ENCODE measurements at regions not wholly inside any gene's neighbourhood (a gene's known extent, or its start where the extent isn't known, plus 50 kb on each side); places are given as distances from the start of the nearest gene placed in this dataset.
"Not testable (repeated sequence)": the region's sequence is repeated elsewhere in the genome, so short reads cannot be mapped to it uniquely, and the experiment has no call there.

DNA sequence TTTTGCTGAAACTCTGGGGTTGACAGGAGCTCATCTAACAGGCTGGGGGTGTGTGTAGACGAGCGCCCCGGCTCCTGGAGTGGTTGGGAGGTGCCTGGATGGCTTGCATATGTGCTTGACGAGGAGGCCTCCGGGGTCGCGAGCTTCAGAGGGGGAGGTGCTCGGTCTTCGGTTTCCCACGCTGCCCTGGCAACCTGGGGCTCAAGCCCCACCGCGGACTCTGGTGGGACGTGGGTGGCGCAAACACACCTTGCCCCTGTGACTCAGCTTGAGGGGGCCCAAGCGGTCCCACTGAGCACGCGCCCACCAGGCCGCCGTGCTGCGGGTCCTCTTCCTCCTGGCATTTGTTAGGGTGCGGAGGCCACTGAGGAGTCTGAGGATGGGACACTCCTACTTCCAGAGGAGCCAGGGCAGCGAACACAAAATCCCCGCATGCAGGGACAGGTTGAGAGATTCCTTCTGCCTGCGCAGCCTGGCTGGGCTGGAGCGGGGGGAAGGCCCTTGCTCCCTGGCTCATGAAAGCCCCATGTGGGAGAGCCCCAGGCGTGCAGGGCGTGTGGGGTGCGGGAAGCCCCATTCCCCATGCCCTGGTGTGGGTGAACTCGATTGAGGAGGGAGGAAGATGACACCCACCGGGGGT lies 357.3 kb upstream of the DEFB115 start:
- H3K79me2 ChIP-seq (ENCODE audit: control insufficient read depth in 1 of 2, insufficient read depth in 2 of 2, low read length in 2 of 2); H2BK12ac ChIP-seq (ENCODE audit: low read depth, low read length); H2BK15ac ChIP-seq (ENCODE audit: low read length); H3K79me1 ChIP-seq (ENCODE audit: low read depth, low read length); H3K4me1 ChIP-seq (replicated peaks in 1 of 4; ENCODE audit: control insufficient read depth in 3 of 4, insufficient read depth in 4 of 4, low read length in 3 of 4); CTCF ChIA-PET (ENCODE audit: partially characterized antibody); H3K9ac ChIP-seq (replicated peaks in 1 of 4; ENCODE audit: extremely low read depth in 1 of 4, low read depth in 3 of 4, low read length in 3 of 4); POLR2A ChIA-PET (ENCODE audit: partially characterized antibody); H2AFZ ChIP-seq (ENCODE audit: low read length); H4K8ac ChIP-seq (ENCODE audit: extremely low read depth, insufficient read depth, low read length); FAIRE-seq; H3K23me2 ChIP-seq (ENCODE audit: low read depth, low read length); H2BK20ac ChIP-seq (ENCODE audit: low read length); H3K27me3 ChIP-seq (replicated peaks in 1 of 4; ENCODE audit: control insufficient read depth in 3 of 4, extremely low read depth in 1 of 4, insufficient read depth in 3 of 4, low read length in 3 of 4); H3K18ac ChIP-seq (ENCODE audit: extremely low read depth, low read length); H2BK5ac ChIP-seq (ENCODE audit: low read depth, low read length); H4K5ac ChIP-seq (ENCODE audit: insufficient read length, low read depth, low read length); H3K27ac ChIP-seq (ENCODE audit: low read depth, low read length); H2AK5ac ChIP-seq (ENCODE audit: low read depth, low read length); H3K4ac ChIP-seq (replicated peaks; ENCODE audit: insufficient read length, low read depth, low read length); H3K14ac ChIP-seq (ENCODE audit: insufficient read length); H3K56ac ChIP-seq (replicated peaks; ENCODE audit: insufficient read length, low read depth, low read length); H4K20me1 ChIP-seq (replicated peaks in 1 of 2; ENCODE audit: control insufficient read depth in 1 of 2, insufficient read depth in 2 of 2, low read length in 2 of 2); DNase-seq (ENCODE audit: low read depth in 1 of 2, low spot score in 2 of 2); H4K91ac ChIP-seq (replicated peaks; ENCODE audit: insufficient read length, low read length); H2BK120ac ChIP-seq (replicated peaks; ENCODE audit: low read depth, low read length); H3K23ac ChIP-seq (ENCODE audit: insufficient read length); H3K36me3 ChIP-seq (ENCODE audit: control insufficient read depth in 2 of 4, insufficient read depth in 4 of 4, low read length in 3 of 4): not testable (repeated sequence)
- Histone ChIP-seq H3K4me3 (ENCODE audit: extremely low read depth in 1 of 4, insufficient read depth in 2 of 4, low read depth in 3 of 4, low read length in 4 of 4) (peak overlapping the region in 1 of 4 experiments; percentile 38; a peak in 1 of 8 replicates), H3K9me3 (ENCODE audit: insufficient read depth in 2 of 2, low read depth in 1 of 2, low read length in 1 of 2) (peaks cover 6 to 54% of the 10 kb centered on the region in 2 experiments; a peak in 2 of 4 replicates), H3K4me2 (ENCODE audit: insufficient read depth in 1 of 2, low read depth in 2 of 2, low read length in 2 of 2) (peak overlapping the region in 1 of 2 experiments; percentile 37; a peak in 2 of 4 replicates)
- 88% methylated on average over 20 of the region's 30 CpGs; no CpG with 5 or more reads in 1 of the 2 experiments for WGBS, 2 experiments (ENCODE audit: extremely low coverage in 1 of 2, insufficient coverage in 1 of 2, insufficient read length in 1 of 2, insufficient replicate concordance in 2 of 2, low coverage in 1 of 2, low lambda C conversion rate in 2 of 2, missing lambda C conversion rate in 1 of 2)

DNA sequence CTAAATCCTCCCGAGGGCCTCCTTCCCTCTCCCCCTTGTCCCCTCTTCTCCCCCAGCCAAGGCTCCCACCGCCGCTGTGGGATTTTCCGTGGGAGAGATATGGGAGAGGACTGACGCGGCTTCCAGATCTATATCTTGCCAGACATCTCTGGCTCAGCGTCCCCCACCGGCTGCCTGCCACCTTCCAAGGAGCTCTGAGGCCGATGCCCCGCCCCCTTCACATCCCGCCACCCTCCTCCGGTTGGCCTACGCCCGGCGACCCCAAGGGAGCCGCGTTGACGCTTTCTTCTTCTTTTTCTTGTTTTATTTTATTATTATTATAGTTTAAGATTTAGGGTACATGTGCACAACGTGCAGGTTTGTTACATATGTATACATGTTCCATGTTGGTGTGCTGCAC lies 352.2 kb upstream of the DEFB115 start:
- H2BK20ac ChIP-seq (ENCODE audit: low read length); H2BK5ac ChIP-seq (ENCODE audit: low read depth, low read length); H3K36me3 ChIP-seq (ENCODE audit: control insufficient read depth in 2 of 4, insufficient read depth in 4 of 4, low read length in 3 of 4); H4K91ac ChIP-seq (replicated peaks; ENCODE audit: insufficient read length, low read length); H2AFZ ChIP-seq (ENCODE audit: low read length); DNase-seq (ENCODE audit: low read depth in 1 of 2, low spot score in 2 of 2); H3K14ac ChIP-seq (ENCODE audit: insufficient read length); H3K18ac ChIP-seq (ENCODE audit: extremely low read depth, low read length); H3K4ac ChIP-seq (replicated peaks; ENCODE audit: insufficient read length, low read depth, low read length); H2BK15ac ChIP-seq (ENCODE audit: low read length); FAIRE-seq; H2BK120ac ChIP-seq (replicated peaks; ENCODE audit: low read depth, low read length); H4K8ac ChIP-seq (ENCODE audit: extremely low read depth, insufficient read depth, low read length); H3K4me2 ChIP-seq (ENCODE audit: insufficient read depth in 1 of 2, low read depth in 2 of 2, low read length in 2 of 2); H2BK12ac ChIP-seq (ENCODE audit: low read depth, low read length); H2AK5ac ChIP-seq (ENCODE audit: low read depth, low read length); H3K4me1 ChIP-seq (replicated peaks in 1 of 4; ENCODE audit: control insufficient read depth in 3 of 4, insufficient read depth in 4 of 4, low read length in 3 of 4); H3K79me1 ChIP-seq (ENCODE audit: low read depth, low read length); H3K23ac ChIP-seq (ENCODE audit: insufficient read length); H3K79me2 ChIP-seq (ENCODE audit: control insufficient read depth in 1 of 2, insufficient read depth in 2 of 2, low read length in 2 of 2); POLR2A ChIA-PET (ENCODE audit: partially characterized antibody); H3K9ac ChIP-seq (replicated peaks in 1 of 4; ENCODE audit: extremely low read depth in 1 of 4, low read depth in 3 of 4, low read length in 3 of 4); CTCF ChIA-PET (ENCODE audit: partially characterized antibody); H4K20me1 ChIP-seq (replicated peaks in 1 of 2; ENCODE audit: control insufficient read depth in 1 of 2, insufficient read depth in 2 of 2, low read length in 2 of 2); H3K23me2 ChIP-seq (ENCODE audit: low read depth, low read length); H3K56ac ChIP-seq (replicated peaks; ENCODE audit: insufficient read length, low read depth, low read length); H3K27me3 ChIP-seq (replicated peaks in 1 of 4; ENCODE audit: control insufficient read depth in 3 of 4, extremely low read depth in 1 of 4, insufficient read depth in 3 of 4, low read length in 3 of 4); H3K27ac ChIP-seq (ENCODE audit: low read depth, low read length); H4K5ac ChIP-seq (ENCODE audit: insufficient read length, low read depth, low read length); H3K4me3 ChIP-seq (ENCODE audit: extremely low read depth in 1 of 4, insufficient read depth in 2 of 4, low read depth in 3 of 4, low read length in 4 of 4): not testable (repeated sequence)
- H3K9me3 ChIP-seq (ENCODE audit: insufficient read depth in 2 of 2, low read depth in 1 of 2, low read length in 1 of 2), result peaks cover 6 to 78% of the 10 kb centered on the region in 2 experiments; a peak in 2 of 4 replicates
- 94% methylated on average over 13 of the region's 19 CpGs; no CpG with 5 or more reads in 1 of the 2 experiments for WGBS, 2 experiments (ENCODE audit: extremely low coverage in 1 of 2, insufficient coverage in 1 of 2, insufficient read length in 1 of 2, insufficient replicate concordance in 2 of 2, low coverage in 1 of 2, low lambda C conversion rate in 2 of 2, missing lambda C conversion rate in 1 of 2)

Measured in H1 (cell line).